Mesenchymal stem cell (in vitro differentiated cells and primary cell): ENCODE measurements at regions not wholly inside any gene's neighbourhood (a gene's known extent, or its start where the extent isn't known, plus 50 kb on each side); places are given as distances from the start of the nearest gene placed in this dataset.

Experiments used
- DNase-seq: peaks from one replicate; pipeline ENCODE4 v3.0.0-alpha.2; 2013
- H2AFZ ChIP-seq: one replicate; pipeline ENCODE4 v1.6.1; 2013; ENCODE audit warnings: low read depth, mild to moderate bottlenecking, control low read depth, inconsistent platforms, low read length, moderate library complexity
- H2AK5ac ChIP-seq: 2 replicates; pipeline ENCODE4 v1.6.1; 2013; ENCODE audit warnings: low read length, moderate library complexity, mild to moderate bottlenecking, inconsistent platforms; ENCODE audit not compliant: severe bottlenecking
- H2BK120ac ChIP-seq: one replicate; pipeline ENCODE4 v1.6.1; 2013; ENCODE audit warnings: low read depth, mild to moderate bottlenecking, inconsistent platforms, low read length, moderate library complexity
- H2BK12ac ChIP-seq, 2 experiments: one replicate each; pipeline ENCODE4 v1.6.1; 2013; ENCODE audit warnings: inconsistent platforms in 2 of 2, low read length in 2 of 2, mild to moderate bottlenecking in 2 of 2, moderate library complexity in 2 of 2, control low read depth in 1 of 2
- H2BK15ac ChIP-seq: one replicate; pipeline ENCODE4 v1.6.1; 2013; ENCODE audit warnings: mild to moderate bottlenecking, low read depth, inconsistent platforms; ENCODE audit not compliant: poor library complexity, severe bottlenecking
- H2BK5ac ChIP-seq: 2 replicates; pipeline ENCODE4 v1.6.1; 2013; ENCODE audit warnings: low read depth, mild to moderate bottlenecking, low read length, control low read depth, inconsistent platforms; ENCODE audit not compliant: poor library complexity, severe bottlenecking
- H3K14ac ChIP-seq, 2 experiments: one replicate each; pipeline ENCODE4 v1.6.1; 2013; ENCODE audit warnings: inconsistent platforms in 2 of 2, low read length in 2 of 2, control low read depth in 1 of 2, mild to moderate bottlenecking in 1 of 2, moderate library complexity in 1 of 2
- H3K18ac ChIP-seq, 2 experiments: one replicate each; pipeline ENCODE4 v1.6.1; 2013; ENCODE audit warnings: inconsistent platforms in 2 of 2, low read length in 2 of 2, control low read depth in 1 of 2, low read depth in 1 of 2, mild to moderate bottlenecking in 1 of 2
- H3K23ac ChIP-seq, 2 experiments: one replicate each; pipeline ENCODE4 v1.6.1; 2013; ENCODE audit warnings: inconsistent platforms in 2 of 2, low read length in 2 of 2, mild to moderate bottlenecking in 2 of 2, moderate library complexity in 2 of 2, control low read depth in 1 of 2
- H3K27ac ChIP-seq: 2 replicates; pipeline ENCODE4 v1.5.1; 2013; ENCODE audit warnings: mild to moderate bottlenecking, moderate library complexity, low read length, control low read depth, inconsistent platforms; ENCODE audit not compliant: poor library complexity, severe bottlenecking
- H3K27me3 ChIP-seq, 2 experiments: 2 replicates each; pipeline versions ENCODE4 v1.6.1 to v1.7.0; 2013; ENCODE audit warnings: low read length in 2 of 2, mild to moderate bottlenecking in 2 of 2, moderate library complexity in 2 of 2, control low read depth in 1 of 2, inconsistent platforms in 1 of 2; ENCODE audit not compliant: control insufficient read depth in 1 of 2, insufficient read depth in 1 of 2
- H3K36me3 ChIP-seq, 2 experiments: 2 replicates each; pipeline versions ENCODE4 v1.6.1 to v1.7.0; 2013; ENCODE audit warnings: low read length in 2 of 2, control low read depth in 1 of 2, inconsistent platforms in 1 of 2, low read depth in 1 of 2, mild to moderate bottlenecking in 1 of 2; ENCODE audit not compliant: insufficient read depth in 2 of 2, control insufficient read depth in 1 of 2
- H3K4ac ChIP-seq, 2 experiments: one replicate each; pipeline ENCODE4 v1.6.1; 2013; ENCODE audit warnings: inconsistent platforms in 2 of 2, low read length in 2 of 2, mild to moderate bottlenecking in 2 of 2, moderate library complexity in 2 of 2, control low read depth in 1 of 2, low read depth in 1 of 2
- H3K4me1 ChIP-seq: 2 replicates; pipeline ENCODE4 v1.6.1; 2013; ENCODE audit warnings: low read depth, low read length, control low read depth; ENCODE audit not compliant: control insufficient read depth, insufficient read depth
- H3K4me2 ChIP-seq: 2 replicates; pipeline ENCODE4 v1.6.1; 2013; ENCODE audit warnings: low read length, mild to moderate bottlenecking, inconsistent platforms; ENCODE audit not compliant: poor library complexity, severe bottlenecking
- H3K4me3 ChIP-seq, 2 experiments: 2 replicates each; pipeline versions ENCODE4 v1.5.1 to v1.7.0; 2013; ENCODE audit warnings: low read length in 2 of 2, mild to moderate bottlenecking in 2 of 2, control low read depth in 1 of 2, low read depth in 1 of 2; ENCODE audit not compliant: insufficient read depth in 1 of 2
- H3K79me1 ChIP-seq: replicated peaks from 2 replicates; pipeline ENCODE4 v1.6.1; 2013; ENCODE audit warnings: mild to moderate bottlenecking, control low read depth, low read length, inconsistent platforms; ENCODE audit not compliant: poor library complexity, severe bottlenecking
- H3K9ac ChIP-seq: 2 replicates; pipeline ENCODE4 v1.7.0; 2013; ENCODE audit warnings: mild to moderate bottlenecking, low read length, moderate library complexity
- H3K9me3 ChIP-seq: 2 replicates; pipeline ENCODE4 v1.7.0; 2013; ENCODE audit warnings: mild to moderate bottlenecking, low read length; ENCODE audit not compliant: control insufficient read depth
- H4K8ac ChIP-seq: one replicate; pipeline ENCODE4 v1.6.1; 2013; ENCODE audit warnings: inconsistent platforms, mild to moderate bottlenecking, low read length, moderate library complexity
- H4K91ac ChIP-seq: one replicate; pipeline ENCODE4 v1.6.1; 2013; ENCODE audit warnings: mild to moderate bottlenecking, low read length, inconsistent platforms
- WGBS: methylation state at CpG from one replicate; pipeline ENCODE4 v1.1.7; 2013; ENCODE audit warnings: mixed read lengths; 5-methylcytosine and 5-hydroxymethylcytosine counted together

DNA sequence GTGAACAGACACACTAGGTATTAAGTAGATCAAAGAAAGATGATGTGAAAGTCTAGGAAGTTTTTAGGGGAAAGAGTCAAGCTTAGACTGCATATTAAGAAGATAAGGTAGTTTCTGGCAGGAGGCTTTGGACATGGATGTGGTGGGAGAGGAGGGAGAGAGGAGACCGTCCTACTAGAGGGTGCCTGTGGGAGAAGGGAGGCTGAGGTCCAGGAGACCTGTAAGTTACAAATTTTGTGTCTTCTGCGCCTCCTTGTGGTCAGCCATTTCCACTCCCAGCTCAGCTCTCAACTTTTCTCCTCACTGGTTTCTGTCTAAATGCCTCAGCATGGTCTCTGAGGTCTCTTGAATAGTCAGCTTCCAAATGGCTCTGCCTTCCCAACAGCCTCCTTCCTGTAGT, 193.5 kb downstream of the UNC5CL start:
- no peak overlapping the region for H3K4ac ChIP-seq
- 21% methylated on average over 2 of the region's 2 CpGs for WGBS
- H2BK5ac ChIP-seq, result no peak overlapping the region
- no peak overlapping the region for H3K27ac ChIP-seq
- H3K9ac ChIP-seq, result no peak overlapping the region
- H2AFZ ChIP-seq, result no peak overlapping the region
- H3K36me3 ChIP-seq, result no peaks in the 10 kb centered on the region
- no peak overlapping the region for H4K8ac ChIP-seq
- no peaks in the 10 kb centered on the region for H3K9me3 ChIP-seq
- H3K79me1 ChIP-seq, result no peaks in the 10 kb centered on the region
- no peak overlapping the region for H2BK120ac ChIP-seq
- peaks cover 29 to 35% of the 10 kb centered on the region in 2 experiments for H3K27me3 ChIP-seq
- H3K4me3 ChIP-seq, result no peak overlapping the region
- H3K4me2 ChIP-seq, result no peak overlapping the region
- no peak overlapping the region for H2BK12ac ChIP-seq
- H3K23ac ChIP-seq, result no peak overlapping the region
- H4K91ac ChIP-seq, result no peak overlapping the region
- peak; percentile 59 for DNase-seq
- no peaks in the 10 kb centered on the region for H3K4me1 ChIP-seq
- H2AK5ac ChIP-seq, result no peak overlapping the region
- no peak overlapping the region for H3K18ac ChIP-seq
- no peak overlapping the region for H2BK15ac ChIP-seq
- H3K14ac ChIP-seq, result no peak overlapping the region

DNA sequence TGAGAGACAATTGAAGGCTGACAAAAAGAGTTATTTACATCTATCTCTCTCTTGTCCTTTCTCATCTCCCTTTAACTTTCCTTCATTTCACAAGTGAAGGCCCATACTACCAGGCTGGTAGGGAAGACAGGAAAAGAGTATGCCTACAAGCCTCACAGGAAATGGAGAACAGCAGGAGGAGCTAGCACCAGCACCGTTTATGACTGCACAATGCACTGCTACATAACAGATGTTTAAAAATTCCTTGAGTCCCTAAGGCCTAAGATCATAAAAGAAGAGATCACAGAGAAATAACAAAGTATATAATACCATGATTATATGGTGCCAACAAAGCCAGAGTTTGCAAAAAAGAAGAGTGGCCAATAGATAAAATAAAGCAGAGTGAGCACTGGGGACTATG, 194.8 kb downstream of the UNC5CL start:
- Histone ChIP-seq H2BK120ac (no peak overlapping the region), H3K36me3 (no peaks in the 10 kb centered on the region), H3K4me1 (no peaks in the 10 kb centered on the region), H2BK15ac (no peak overlapping the region), H2BK12ac (no peak overlapping the region), H3K4ac (no peak overlapping the region), H3K14ac (no peak overlapping the region), H3K27ac (no peak overlapping the region), H4K8ac (no peak overlapping the region), H3K23ac (no peak overlapping the region), H3K9ac (no peak overlapping the region), H3K27me3 (peaks cover 32 to 41% of the 10 kb centered on the region in 2 experiments), H3K4me3 (no peak overlapping the region), H4K91ac (no peak overlapping the region), H2AK5ac (no peak overlapping the region), H3K9me3 (no peaks in the 10 kb centered on the region), H3K4me2 (no peak overlapping the region), H2AFZ (no peak overlapping the region), H2BK5ac (no peak overlapping the region), H3K79me1 (no peaks in the 10 kb centered on the region), H3K18ac (no peak overlapping the region)
- no CpG with 5 or more reads among the region's 1 CpG for WGBS
- no peak for DNase-seq

DNA sequence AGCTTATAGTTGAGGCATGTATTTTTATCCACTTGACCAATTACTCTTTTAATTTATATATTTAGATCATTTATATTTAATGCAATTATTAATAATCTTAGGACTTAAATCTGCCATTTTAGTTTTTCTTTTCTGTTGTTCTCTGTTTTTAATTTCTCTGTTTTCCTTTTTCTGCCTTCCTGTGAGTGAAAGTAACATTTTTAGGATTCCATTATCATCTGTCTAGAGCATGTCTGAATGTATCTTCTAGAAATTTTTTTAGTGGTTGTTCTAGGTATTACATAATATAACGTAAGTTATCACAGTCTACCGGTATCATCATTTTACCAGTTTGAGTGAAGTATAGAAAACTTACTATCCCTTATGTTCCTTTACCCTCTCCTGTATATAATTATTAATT, 197.3 kb downstream of the UNC5CL start:
- Histone ChIP-seq H3K9me3 (no peaks in the 10 kb centered on the region), H3K23ac (no peak overlapping the region), H3K27me3 (peaks cover 36 to 66% of the 10 kb centered on the region in 2 experiments), H2AK5ac (no peak overlapping the region), H3K4me3 (no peak overlapping the region), H3K4me2 (no peak overlapping the region), H2BK5ac (no peak overlapping the region), H4K91ac (no peak overlapping the region), H3K4me1 (no peaks in the 10 kb centered on the region), H3K27ac (no peak overlapping the region), H3K4ac (no peak overlapping the region), H2BK120ac (no peak overlapping the region), H3K36me3 (no peaks in the 10 kb centered on the region), H3K79me1 (no peaks in the 10 kb centered on the region), H2BK12ac (no peak overlapping the region), H3K14ac (no peak overlapping the region), H4K8ac (no peak overlapping the region), H3K9ac (no peak overlapping the region), H2AFZ (no peak overlapping the region), H3K18ac (no peak overlapping the region), H2BK15ac (no peak overlapping the region)
- DNase-seq, result no peak
- no CpG with 5 or more reads among the region's 2 CpGs for WGBS

DNA sequence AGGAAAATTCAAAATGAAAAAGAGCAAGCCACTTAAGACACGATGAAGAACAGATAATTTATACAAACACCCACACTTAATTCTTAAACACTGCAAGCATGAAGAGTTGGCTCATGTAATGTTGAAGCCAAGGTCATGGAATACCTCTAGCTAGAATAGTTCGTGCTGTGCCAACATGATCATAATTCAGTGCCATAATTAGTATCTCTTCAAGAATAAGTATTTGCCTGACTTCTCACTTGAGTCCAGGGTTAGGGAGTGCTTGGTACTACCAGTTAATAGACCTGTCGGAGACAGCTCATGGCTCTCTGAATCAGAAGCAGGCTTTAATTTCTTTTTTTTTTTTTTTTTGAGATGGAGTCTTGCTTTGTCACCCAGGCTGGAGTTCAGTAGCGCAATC, 206.3 kb downstream of the UNC5CL start:
- Histone ChIP-seq H3K23ac (no peak overlapping the region), H2BK15ac (no peak overlapping the region), H2BK5ac (no peak overlapping the region), H2BK120ac (no peak overlapping the region), H2BK12ac (no peak overlapping the region), H3K36me3 (no peaks in the 10 kb centered on the region), H3K27ac (no peak overlapping the region), H3K4me3 (no peak overlapping the region), H3K18ac (no peak overlapping the region), H4K8ac (no peak overlapping the region), H3K4me1 (no peaks in the 10 kb centered on the region), H3K9me3 (no peaks in the 10 kb centered on the region), H3K79me1 (no peaks in the 10 kb centered on the region), H3K4me2 (no peak overlapping the region), H3K27me3 (peaks cover 27 to 67% of the 10 kb centered on the region in 2 experiments), H2AFZ (no peak overlapping the region), H4K91ac (no peak overlapping the region), H2AK5ac (no peak overlapping the region), H3K9ac (no peak overlapping the region), H3K4ac (no peak overlapping the region), H3K14ac (no peak overlapping the region)
- no peak for DNase-seq
- 90% methylated on average over 3 of the region's 4 CpGs for WGBS
